ENCODE measurements at regions not wholly inside any gene's neighbourhood (a gene's known extent, or its start where the extent isn't known, plus 50 kb on each side); places are given as distances from the start of the nearest gene placed in this dataset.

- Histone ChIP-seq H3F3A (ENCODE audit: insufficient read depth, low read length, poor library complexity, severe bottlenecking) (no peaks in the 10 kb centered on the region), H3K9me2 (ENCODE audit: insufficient read depth, low read length) (no peaks in the 10 kb centered on the region), H3K4me3 (ENCODE audit: low read length) (no peak overlapping the region), H3K36me3 (ENCODE audit: insufficient read depth, low read length) (no peaks in the 10 kb centered on the region), H4K20me1 (ENCODE audit: insufficient read depth) (no peaks in the 10 kb centered on the region), H3K9ac (ENCODE audit: low read length) (no peak overlapping the region), H3K4me2 (ENCODE audit: low read length) (no peak overlapping the region), H2AFZ (ENCODE audit: low read depth, low read length) (no peak overlapping the region), H3K79me2 (replicated peaks; ENCODE audit: insufficient read depth, low read length) (no peaks in the 10 kb centered on the region), H3K27ac (ENCODE audit: low read length) (no peak overlapping the region), H3K9me3 (ENCODE audit: low read length) (no peaks in the 10 kb centered on the region), H3K27me3 (ENCODE audit: insufficient read depth, low read depth, low read length) (no peaks in the 10 kb centered on the region)
- TF ChIP-seq EP300 (conservative IDR thresholded peaks at IDR 0.05; ENCODE audit: poor library complexity, severe bottlenecking) = no peak
- no peak for TF ChIP-seq TAF1 (IDR thresholded peaks at IDR 0.05; ENCODE audit: low read depth)
- TF ChIP-seq, protein P1, sequence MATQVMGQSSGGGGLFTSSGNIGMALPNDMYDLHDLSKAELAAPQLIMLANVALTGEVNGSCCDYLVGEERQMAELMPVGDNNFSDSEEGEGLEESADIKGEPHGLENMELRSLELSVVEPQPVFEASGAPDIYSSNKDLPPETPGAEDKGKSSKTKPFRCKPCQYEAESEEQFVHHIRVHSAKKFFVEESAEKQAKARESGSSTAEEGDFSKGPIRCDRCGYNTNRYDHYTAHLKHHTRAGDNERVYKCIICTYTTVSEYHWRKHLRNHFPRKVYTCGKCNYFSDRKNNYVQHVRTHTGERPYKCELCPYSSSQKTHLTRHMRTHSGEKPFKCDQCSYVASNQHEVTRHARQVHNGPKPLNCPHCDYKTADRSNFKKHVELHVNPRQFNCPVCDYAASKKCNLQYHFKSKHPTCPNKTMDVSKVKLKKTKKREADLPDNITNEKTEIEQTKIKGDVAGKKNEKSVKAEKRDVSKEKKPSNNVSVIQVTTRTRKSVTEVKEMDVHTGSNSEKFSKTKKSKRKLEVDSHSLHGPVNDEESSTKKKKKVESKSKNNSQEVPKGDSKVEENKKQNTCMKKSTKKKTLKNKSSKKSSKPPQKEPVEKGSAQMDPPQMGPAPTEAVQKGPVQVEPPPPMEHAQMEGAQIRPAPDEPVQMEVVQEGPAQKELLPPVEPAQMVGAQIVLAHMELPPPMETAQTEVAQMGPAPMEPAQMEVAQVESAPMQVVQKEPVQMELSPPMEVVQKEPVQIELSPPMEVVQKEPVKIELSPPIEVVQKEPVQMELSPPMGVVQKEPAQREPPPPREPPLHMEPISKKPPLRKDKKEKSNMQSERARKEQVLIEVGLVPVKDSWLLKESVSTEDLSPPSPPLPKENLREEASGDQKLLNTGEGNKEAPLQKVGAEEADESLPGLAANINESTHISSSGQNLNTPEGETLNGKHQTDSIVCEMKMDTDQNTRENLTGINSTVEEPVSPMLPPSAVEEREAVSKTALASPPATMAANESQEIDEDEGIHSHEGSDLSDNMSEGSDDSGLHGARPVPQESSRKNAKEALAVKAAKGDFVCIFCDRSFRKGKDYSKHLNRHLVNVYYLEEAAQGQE (IDR thresholded peaks at IDR 0.05; ENCODE audit: borderline replicate concordance) = no peak
- TF ChIP-seq POLR2AphosphoS5 (IDR thresholded peaks at IDR 0.05) = no peak
- TF ChIP-seq EZH2 (IDR thresholded peaks at IDR 0.05; ENCODE audit: borderline replicate concordance, insufficient read depth, low read length, poor library complexity, severe bottlenecking) = no peak
- no peak for TF ChIP-seq RAD21 (conservative IDR thresholded peaks at IDR 0.05)
- no peak for TF ChIP-seq SMC3 (conservative IDR thresholded peaks at IDR 0.05; ENCODE audit: poor library complexity)
- TF ChIP-seq, protein P2, sequence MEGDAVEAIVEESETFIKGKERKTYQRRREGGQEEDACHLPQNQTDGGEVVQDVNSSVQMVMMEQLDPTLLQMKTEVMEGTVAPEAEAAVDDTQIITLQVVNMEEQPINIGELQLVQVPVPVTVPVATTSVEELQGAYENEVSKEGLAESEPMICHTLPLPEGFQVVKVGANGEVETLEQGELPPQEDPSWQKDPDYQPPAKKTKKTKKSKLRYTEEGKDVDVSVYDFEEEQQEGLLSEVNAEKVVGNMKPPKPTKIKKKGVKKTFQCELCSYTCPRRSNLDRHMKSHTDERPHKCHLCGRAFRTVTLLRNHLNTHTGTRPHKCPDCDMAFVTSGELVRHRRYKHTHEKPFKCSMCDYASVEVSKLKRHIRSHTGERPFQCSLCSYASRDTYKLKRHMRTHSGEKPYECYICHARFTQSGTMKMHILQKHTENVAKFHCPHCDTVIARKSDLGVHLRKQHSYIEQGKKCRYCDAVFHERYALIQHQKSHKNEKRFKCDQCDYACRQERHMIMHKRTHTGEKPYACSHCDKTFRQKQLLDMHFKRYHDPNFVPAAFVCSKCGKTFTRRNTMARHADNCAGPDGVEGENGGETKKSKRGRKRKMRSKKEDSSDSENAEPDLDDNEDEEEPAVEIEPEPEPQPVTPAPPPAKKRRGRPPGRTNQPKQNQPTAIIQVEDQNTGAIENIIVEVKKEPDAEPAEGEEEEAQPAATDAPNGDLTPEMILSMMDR (IDR thresholded peaks at IDR 0.05; ENCODE audit: poor library complexity, severe bottlenecking) = no peak
- TF ChIP-seq MXI1 (conservative IDR thresholded peaks at IDR 0.05; ENCODE audit: poor library complexity, severe bottlenecking) = no peak
Measured at GRCh38 chr2:67041051-67041450, 356.1 kb upstream of the ETAA1 start.

- H3K9me3 ChIP-seq (ENCODE audit: low read length) = no peaks in the 10 kb centered on the region
- H3K9ac ChIP-seq (ENCODE audit: low read length) = no peak overlapping the region
- H3K36me3 ChIP-seq (ENCODE audit: insufficient read depth, low read length) = no peaks in the 10 kb centered on the region
- H3K27me3 ChIP-seq (ENCODE audit: insufficient read depth, low read depth, low read length) = no peaks in the 10 kb centered on the region
- no peak overlapping the region for H2AFZ ChIP-seq (ENCODE audit: low read depth, low read length)
- no peak overlapping the region for H3K27ac ChIP-seq (ENCODE audit: low read length)
- H3K79me2 ChIP-seq (replicated peaks; ENCODE audit: insufficient read depth, low read length) = no peaks in the 10 kb centered on the region
- H3K9me2 ChIP-seq (ENCODE audit: insufficient read depth, low read length) = no peaks in the 10 kb centered on the region
- no peaks in the 10 kb centered on the region for H4K20me1 ChIP-seq (ENCODE audit: insufficient read depth)
- TF ChIP-seq RAD21 (conservative IDR thresholded peaks at IDR 0.05) = no peak
- TF ChIP-seq TAF1 (IDR thresholded peaks at IDR 0.05; ENCODE audit: low read depth) = no peak
- TF ChIP-seq, protein P2 (IDR thresholded peaks at IDR 0.05; ENCODE audit: poor library complexity, severe bottlenecking) = no peak
- TF ChIP-seq, protein P1 (IDR thresholded peaks at IDR 0.05; ENCODE audit: borderline replicate concordance) = no peak
- no peak for TF ChIP-seq SMC3 (conservative IDR thresholded peaks at IDR 0.05; ENCODE audit: poor library complexity)
- TF ChIP-seq MXI1 (conservative IDR thresholded peaks at IDR 0.05; ENCODE audit: poor library complexity, severe bottlenecking) = no peak
- no peak for TF ChIP-seq EP300 (conservative IDR thresholded peaks at IDR 0.05; ENCODE audit: poor library complexity, severe bottlenecking)
- TF ChIP-seq EZH2 (IDR thresholded peaks at IDR 0.05; ENCODE audit: borderline replicate concordance, insufficient read depth, low read length, poor library complexity, severe bottlenecking) = no peak
- no peaks in the 10 kb centered on the region for H3F3A ChIP-seq (ENCODE audit: insufficient read depth, low read length, poor library complexity, severe bottlenecking)
- no peak overlapping the region for H3K4me2 ChIP-seq (ENCODE audit: low read length)
- H3K4me3 ChIP-seq (ENCODE audit: low read length) = no peak overlapping the region
Measured at GRCh38 chr2:67043781-67044478, 353.2 kb upstream of the ETAA1 start.
